Upper lobe of left lung (tissue), 4 donors: ENCODE measurements at regions not wholly inside any gene's neighbourhood (a gene's known extent, or its start where the extent isn't known, plus 50 kb on each side); places are given as distances from the start of the nearest gene placed in this dataset.

ENCODE experiments used
- CTCF ChIP-seq, 6 experiments: fragments of 450-650 bp in 4 of 6; fragments of 200-600 bp in 2 of 6; sonication (generic) in 2 of 6; IDR thresholded peaks; one replicate each; pipeline ENCODE4 v1.5.1; 2016 to 2019; ENCODE audit warnings: antibody characterized with exemption in 6 of 6
- EP300 ChIP-seq, 4 donors: sonication (generic); formaldehyde crosslinking; IDR thresholded peaks; one replicate each; pipeline ENCODE4 v1.5.1; 2017; ENCODE audit warnings: antibody characterized with exemption in 4 of 4, control low read depth in 2 of 4
- POLR2A ChIP-seq, 4 donors: fragments of 450-650 bp; IDR thresholded peaks; one replicate each; pipeline ENCODE4 v1.5.1; 2016 to 2017; ENCODE audit warnings: antibody characterized with exemption in 4 of 4, mild to moderate bottlenecking in 2 of 4
- POLR2AphosphoS5 ChIP-seq, 2 donors: sonication (generic); formaldehyde crosslinking; IDR thresholded peaks; one replicate each; pipeline ENCODE4 v1.5.1; 2017; ENCODE audit warnings: antibody characterized with exemption in 2 of 2

GRCh38 chr2:123518367-123518766 lies 506.7 kb upstream of the CNTNAP5 start:
- TF ChIP-seq CTCF (IDR thresholded peaks at IDR 0.05) (no peak), POLR2A (IDR thresholded peaks at IDR 0.05) (no peak), POLR2AphosphoS5 (IDR thresholded peaks at IDR 0.05) (no peak), EP300 (IDR thresholded peaks at IDR 0.05) (no peak)
